Fibroblast of lung (primary cell): ENCODE measurements at regions not wholly inside any gene's neighbourhood (a gene's known extent, or its start where the extent isn't known, plus 50 kb on each side); places are given as distances from the start of the nearest gene placed in this dataset.

Experiments
- DNase-seq, 2 donors: peaks; one replicate each; pipeline versions ENCODE4 v3.0.0 to v3.0.0-alpha.2; 2010; ENCODE audit warnings: low read depth in 2 of 2
- H2AFZ ChIP-seq: 2 replicates; pipeline ENCODE4 v1.5.1; 2012; ENCODE audit warnings: low read length, control low read depth, inconsistent platforms
- H3K27ac ChIP-seq: 2 replicates; pipeline ENCODE4 v1.5.1; 2011; ENCODE audit warnings: low read length, control low read depth; ENCODE audit not compliant: insufficient read depth
- H3K27me3 ChIP-seq: 2 replicates; pipeline ENCODE4 v1.5.1; 2011; ENCODE audit warnings: mild to moderate bottlenecking, low read length; ENCODE audit not compliant: control insufficient read depth, insufficient read depth
- H3K36me3 ChIP-seq: 2 replicates; pipeline ENCODE4 v1.5.1; 2011; ENCODE audit warnings: low read length; ENCODE audit not compliant: control insufficient read depth, insufficient read depth
- H3K4me1 ChIP-seq: 2 replicates; pipeline ENCODE4 v1.5.1; 2011; ENCODE audit warnings: low read length; ENCODE audit not compliant: control insufficient read depth, insufficient read depth; ENCODE audit errors: extremely low read depth
- H3K4me2 ChIP-seq: 2 replicates; pipeline ENCODE4 v1.5.1; 2011; ENCODE audit warnings: low read length, control low read depth; ENCODE audit not compliant: insufficient read depth; ENCODE audit errors: extremely low read depth
- H3K4me3 ChIP-seq, 4 experiments: fragments of 200-600 bp in 1 of 4; sonication (generic) in 1 of 4; replicated peaks in 1 of 4; 2 replicates each; pipeline ENCODE4 v1.5.1; 2011 to 2016; ENCODE audit warnings: low read length in 4 of 4, low read depth in 3 of 4, mild to moderate bottlenecking in 3 of 4, control low read depth in 2 of 4, inconsistent platforms in 1 of 4, mixed read lengths in 1 of 4; ENCODE audit not compliant: insufficient read depth in 1 of 4; ENCODE audit errors: control extremely low read depth in 1 of 4
- H3K79me2 ChIP-seq: 2 replicates; pipeline ENCODE4 v1.5.1; 2012; ENCODE audit warnings: mild to moderate bottlenecking, low read length, inconsistent platforms; ENCODE audit not compliant: control insufficient read depth, insufficient read depth
- H3K9ac ChIP-seq: 2 replicates; pipeline ENCODE4 v1.5.1; 2011; ENCODE audit warnings: mild to moderate bottlenecking, low read length, control low read depth; ENCODE audit not compliant: insufficient read depth
- H3K9me3 ChIP-seq: 2 replicates; pipeline ENCODE4 v1.5.1; 2012; ENCODE audit warnings: low read depth, low read length; ENCODE audit not compliant: control insufficient read depth, insufficient read depth
- H4K20me1 ChIP-seq: 2 replicates; pipeline ENCODE4 v1.5.1; 2011; ENCODE audit warnings: low read length; ENCODE audit not compliant: control insufficient read depth, insufficient read depth; ENCODE audit errors: extremely low read depth
- CTCF ChIP-seq, 2 donors: IDR thresholded peaks in 1 of 2; conservative IDR thresholded peaks in 1 of 2; 1 replicate in 1 of 2; 2 replicates in 1 of 2; pipeline ENCODE4 v1.5.1; 2011 to 2012; ENCODE audit warnings: low read length in 2 of 2, control low read depth in 1 of 2, inconsistent platforms in 1 of 2, low read depth in 1 of 2, mild to moderate bottlenecking in 1 of 2
- EZH2 ChIP-seq: IDR thresholded peaks from 2 replicates; pipeline ENCODE4 v1.5.1; 2012; ENCODE audit warnings: low read length, control low read depth, mild to moderate bottlenecking; ENCODE audit errors: missing control alignments

- H3K4me1 ChIP-seq, result no peaks in the 10 kb centered on the region
- H3K27ac ChIP-seq, result no peak overlapping the region
- H3K4me2 ChIP-seq, result no peak overlapping the region
- H3K79me2 ChIP-seq, result no peaks in the 10 kb centered on the region
- H4K20me1 ChIP-seq, result no peaks in the 10 kb centered on the region
- H3K36me3 ChIP-seq, result no peaks in the 10 kb centered on the region
- TF ChIP-seq CTCF (conservative IDR thresholded peaks at IDR 0.05 in 1 of 2, IDR thresholded peaks at IDR 0.05 in 1 of 2; ENCODE audit: low read depth in 1 of 2, low read length in 2 of 2) (no peak), EZH2 (no peak)
- H3K9me3 ChIP-seq, result peaks cover 2% of the 10 kb centered on the region
- no peak overlapping the region for H2AFZ ChIP-seq
- H3K9ac ChIP-seq, result no peak overlapping the region
- H3K27me3 ChIP-seq, result no peaks in the 10 kb centered on the region
- DNase-seq, result no peak
- H3K4me3 ChIP-seq, result no peak overlapping the region
Measured at GRCh38 chr10:128622706-128623105, 496.5 kb upstream of the MKI67 start.

- Histone ChIP-seq H3K4me2 (no peak overlapping the region), H3K9me3 (peaks cover 2% of the 10 kb centered on the region), H3K27ac (no peak overlapping the region), H3K27me3 (no peaks in the 10 kb centered on the region), H3K9ac (no peak overlapping the region), H3K79me2 (no peaks in the 10 kb centered on the region), H2AFZ (no peak overlapping the region), H3K36me3 (no peaks in the 10 kb centered on the region), H3K4me3 (no peak overlapping the region), H4K20me1 (no peaks in the 10 kb centered on the region), H3K4me1 (no peaks in the 10 kb centered on the region)
- no peak for TF ChIP-seq EZH2
- TF ChIP-seq CTCF (conservative IDR thresholded peaks at IDR 0.05 in 1 of 2, IDR thresholded peaks at IDR 0.05 in 1 of 2; ENCODE audit: low read depth in 1 of 2, low read length in 2 of 2), result no peak
- no peak for DNase-seq
Measured at GRCh38 chr10:128623776-128624175, 497.6 kb upstream of the MKI67 start.

- H3K4me2 ChIP-seq, result no peak overlapping the region
- H3K79me2 ChIP-seq, result no peaks in the 10 kb centered on the region
- no peaks in the 10 kb centered on the region for H3K27me3 ChIP-seq
- no peaks in the 10 kb centered on the region for H3K4me1 ChIP-seq
- no peak overlapping the region for H2AFZ ChIP-seq
- no peak overlapping the region for H3K9ac ChIP-seq
- no peaks in the 10 kb centered on the region for H4K20me1 ChIP-seq
- H3K9me3 ChIP-seq, result peaks cover 2% of the 10 kb centered on the region
- TF ChIP-seq CTCF (conservative IDR thresholded peaks at IDR 0.05 in 1 of 2, IDR thresholded peaks at IDR 0.05 in 1 of 2; ENCODE audit: low read depth in 1 of 2, low read length in 2 of 2), result no peak
- TF ChIP-seq EZH2, result no peak
- H3K36me3 ChIP-seq, result no peaks in the 10 kb centered on the region
- H3K4me3 ChIP-seq, result no peak overlapping the region
- no peak for DNase-seq
- no peak overlapping the region for H3K27ac ChIP-seq
Measured at GRCh38 chr10:128624656-128625530, 498.7 kb upstream of the MKI67 start.
